PFSK-1 (cell line): ENCODE measurements at regions not wholly inside any gene's neighbourhood (a gene's known extent, or its start where the extent isn't known, plus 50 kb on each side); places are given as distances from the start of the nearest gene placed in this dataset.

Source experiments
- FOXP2 ChIP-seq: optimal IDR thresholded peaks from 2 replicates; pipeline ENCODE3; 2011; ENCODE audit warnings: borderline replicate concordance, control low read depth, inconsistent platforms; ENCODE audit not compliant: insufficient read depth; ENCODE audit errors: extremely low read length, extremely low read depth
- POLR2AphosphoS5 ChIP-seq: IDR thresholded peaks from 2 replicates; pipeline ENCODE4 v1.6.1; 2012; ENCODE audit warnings: low read depth, mild to moderate bottlenecking, control low read depth, low read length, moderate library complexity
- REST ChIP-seq, 2 experiments: IDR thresholded peaks; 2 replicates each; pipeline versions ENCODE4 v1.6.1 to v1.8.0; 2011 to 2012; ENCODE audit warnings: low read depth in 2 of 2, low read length in 2 of 2, control low read depth in 1 of 2, inconsistent platforms in 1 of 2, mild to moderate bottlenecking in 1 of 2, moderate library complexity in 1 of 2; ENCODE audit not compliant: insufficient read depth in 1 of 2
- SIN3A ChIP-seq: IDR thresholded peaks from 2 replicates; pipeline ENCODE4 v1.6.1; 2012; ENCODE audit warnings: mild to moderate bottlenecking, low read length, moderate library complexity, borderline replicate concordance; ENCODE audit not compliant: insufficient read depth
- TAF1 ChIP-seq: IDR thresholded peaks from 2 replicates; pipeline ENCODE4 v1.6.1; 2012; ENCODE audit warnings: low read length, control low read depth, borderline replicate concordance; ENCODE audit not compliant: insufficient read depth

GRCh38 chr11:25327656-25328055, 830.8 kb downstream of the LUZP2 start:
- TF ChIP-seq SIN3A (no peak), TAF1 (no peak), POLR2AphosphoS5 (no peak), REST (IDR thresholded peaks at IDR 0.05; ENCODE audit: insufficient read depth in 1 of 2, low read depth in 2 of 2, low read length in 2 of 2) (no peak), FOXP2 (no peak)
